ENCODE measurements at regions not wholly inside any gene's neighbourhood (a gene's known extent, or its start where the extent isn't known, plus 50 kb on each side); places are given as distances from the start of the nearest gene placed in this dataset.

- no peak for TF ChIP-seq POLR2A (IDR thresholded peaks at IDR 0.05)
- TF ChIP-seq, protein P1, sequence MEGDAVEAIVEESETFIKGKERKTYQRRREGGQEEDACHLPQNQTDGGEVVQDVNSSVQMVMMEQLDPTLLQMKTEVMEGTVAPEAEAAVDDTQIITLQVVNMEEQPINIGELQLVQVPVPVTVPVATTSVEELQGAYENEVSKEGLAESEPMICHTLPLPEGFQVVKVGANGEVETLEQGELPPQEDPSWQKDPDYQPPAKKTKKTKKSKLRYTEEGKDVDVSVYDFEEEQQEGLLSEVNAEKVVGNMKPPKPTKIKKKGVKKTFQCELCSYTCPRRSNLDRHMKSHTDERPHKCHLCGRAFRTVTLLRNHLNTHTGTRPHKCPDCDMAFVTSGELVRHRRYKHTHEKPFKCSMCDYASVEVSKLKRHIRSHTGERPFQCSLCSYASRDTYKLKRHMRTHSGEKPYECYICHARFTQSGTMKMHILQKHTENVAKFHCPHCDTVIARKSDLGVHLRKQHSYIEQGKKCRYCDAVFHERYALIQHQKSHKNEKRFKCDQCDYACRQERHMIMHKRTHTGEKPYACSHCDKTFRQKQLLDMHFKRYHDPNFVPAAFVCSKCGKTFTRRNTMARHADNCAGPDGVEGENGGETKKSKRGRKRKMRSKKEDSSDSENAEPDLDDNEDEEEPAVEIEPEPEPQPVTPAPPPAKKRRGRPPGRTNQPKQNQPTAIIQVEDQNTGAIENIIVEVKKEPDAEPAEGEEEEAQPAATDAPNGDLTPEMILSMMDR (IDR thresholded peaks at IDR 0.05), result no peak
- DNase-seq (peak in 2 of 3 donors; percentile 30 to 49), ATAC-seq (peak; percentile 60 to 70 (median 64))
- H3K27me3 ChIP-seq, result no peaks in the 10 kb centered on the region
- no peak overlapping the region for H3K4me3 ChIP-seq
- H3K9me3 ChIP-seq, result no peaks in the 10 kb centered on the region
- peak overlapping the region in 1 of 3 donors; percentile 19 for H3K27ac ChIP-seq
- intact Hi-C loops (cut with DNase I), result no loop called here
- no peaks in the 10 kb centered on the region for H3K36me3 ChIP-seq
- H3K4me1 ChIP-seq, result peaks cover 0 to 4% (median 0%) of the 10 kb centered on the region in 4 donors
- WGBS (ENCODE audit: insufficient coverage, low coverage, low lambda C conversion rate, missing lambda C conversion rate), result 52% methylated on average over 9 of the region's 11 CpGs
Measured at GRCh38 chr12:92363295-92364146, 217.9 kb upstream of the BTG1 start.

GRCh38 chr12:92362785-92363184 lies 217.1 kb upstream of the BTG1 start:
- no peaks in the 10 kb centered on the region for H3K27me3 ChIP-seq
- TF ChIP-seq, protein P1 (IDR thresholded peaks at IDR 0.05), result no peak
- no peak for TF ChIP-seq POLR2A (IDR thresholded peaks at IDR 0.05)
- H3K4me1 ChIP-seq, result peaks cover 0 to 4% (median 0%) of the 10 kb centered on the region in 4 donors
- H3K4me3 ChIP-seq, result no peak overlapping the region
- H3K27ac ChIP-seq, result no peak overlapping the region
- H3K36me3 ChIP-seq, result no peaks in the 10 kb centered on the region
- intact Hi-C loops (cut with DNase I), result no loop called here
- no peaks in the 10 kb centered on the region for H3K9me3 ChIP-seq
- 50% methylated on average over 1 of the region's 3 CpGs for WGBS (ENCODE audit: insufficient coverage, low coverage, low lambda C conversion rate, missing lambda C conversion rate)
- DNase-seq (no peak), ATAC-seq (no peak)

- Histone ChIP-seq H3K27me3 (no peaks in the 10 kb centered on the region), H3K27ac (no peak overlapping the region), H3K9me3 (no peaks in the 10 kb centered on the region), H3K36me3 (no peaks in the 10 kb centered on the region), H3K4me1 (peaks cover 0 to 4% (median 0%) of the 10 kb centered on the region in 4 donors), H3K4me3 (no peak overlapping the region)
- intact Hi-C loops (cut with DNase I), result no loop called here
- DNase-seq, result no peak
- no peak for TF ChIP-seq POLR2A (IDR thresholded peaks at IDR 0.05)
- TF ChIP-seq, protein P1 (IDR thresholded peaks at IDR 0.05), result no peak
- ATAC-seq, result no peak
- WGBS (ENCODE audit: insufficient coverage, low coverage, low lambda C conversion rate, missing lambda C conversion rate), result 57% methylated on average over 6 of the region's 6 CpGs
Measured at GRCh38 chr12:92362126-92362525, 216.5 kb upstream of the BTG1 start.

- DNase-seq (no peak), ATAC-seq (peak in 1 of 4 donors; percentile 18)
- H3K4me3 ChIP-seq, result no peak overlapping the region
- no peak for TF ChIP-seq POLR2A (IDR thresholded peaks at IDR 0.05)
- TF ChIP-seq, protein P1 (IDR thresholded peaks at IDR 0.05), result no peak
- intact Hi-C loops (cut with DNase I), result no loop called here
- H3K27ac ChIP-seq, result no peak overlapping the region
- WGBS (ENCODE audit: insufficient coverage, low coverage, low lambda C conversion rate, missing lambda C conversion rate), result 70% methylated on average over 2 of the region's 2 CpGs
- no peaks in the 10 kb centered on the region for H3K9me3 ChIP-seq
- H3K4me1 ChIP-seq, result no peaks in the 10 kb centered on the region
- H3K36me3 ChIP-seq, result no peaks in the 10 kb centered on the region
- H3K27me3 ChIP-seq, result no peaks in the 10 kb centered on the region
Measured at GRCh38 chr12:92360543-92360942, 214.9 kb upstream of the BTG1 start.
